H9 (cell line): ENCODE measurements at regions not wholly inside any gene's neighbourhood (a gene's known extent, or its start where the extent isn't known, plus 50 kb on each side); places are given as distances from the start of the nearest gene placed in this dataset.

Source experiments
- DNase-seq: peaks from one replicate; pipeline ENCODE4 v3.0.0-alpha.2; 2017
- H2AFZ ChIP-seq: one replicate; pipeline ENCODE4 v1.6.1; 2013; ENCODE audit warnings: mild to moderate bottlenecking, low read length, control low read depth, moderate library complexity
- H2AK5ac ChIP-seq: 2 replicates; pipeline ENCODE4 v1.6.1; 2013; ENCODE audit warnings: low read length, control low read depth, mixed read lengths; ENCODE audit not compliant: insufficient read length
- H2BK120ac ChIP-seq: one replicate; pipeline ENCODE4 v1.6.1; 2013; ENCODE audit warnings: low read depth, mild to moderate bottlenecking, low read length, control low read depth, inconsistent platforms; ENCODE audit not compliant: poor library complexity, severe bottlenecking
- H2BK12ac ChIP-seq: 2 replicates; pipeline ENCODE4 v1.6.1; 2013; ENCODE audit warnings: low read length, control low read depth, mixed read lengths, low read depth; ENCODE audit not compliant: insufficient read length
- H2BK15ac ChIP-seq: 2 replicates; pipeline ENCODE4 v1.6.1; 2013; ENCODE audit warnings: low read depth, low read length, control low read depth
- H2BK20ac ChIP-seq: one replicate; pipeline ENCODE4 v1.6.1; 2013; ENCODE audit warnings: low read depth, mild to moderate bottlenecking, low read length, control low read depth, inconsistent platforms; ENCODE audit not compliant: poor library complexity, severe bottlenecking
- H2BK5ac ChIP-seq: 2 replicates; pipeline ENCODE4 v1.6.1; 2013; ENCODE audit warnings: low read length, control low read depth, mixed read lengths; ENCODE audit not compliant: insufficient read length
- H3K14ac ChIP-seq: 2 replicates; pipeline ENCODE4 v1.6.1; 2013; ENCODE audit warnings: low read length, control low read depth; ENCODE audit not compliant: insufficient read depth
- H3K18ac ChIP-seq: 2 replicates; pipeline ENCODE4 v1.6.1; 2013; ENCODE audit warnings: low read depth, mild to moderate bottlenecking, mixed read lengths, low read length, control low read depth; ENCODE audit not compliant: insufficient read length
- H3K23ac ChIP-seq: 2 replicates; pipeline ENCODE4 v1.6.1; 2013; ENCODE audit warnings: low read length, control low read depth, mixed read lengths, low read depth; ENCODE audit not compliant: insufficient read length
- H3K23me2 ChIP-seq: 2 replicates; pipeline ENCODE4 v1.6.1; 2013; ENCODE audit warnings: low read depth, mild to moderate bottlenecking, mixed read lengths, low read length, control low read depth; ENCODE audit not compliant: insufficient read length, poor library complexity, severe bottlenecking
- H3K27ac ChIP-seq: 2 replicates; pipeline ENCODE4 v1.5.1; 2013; ENCODE audit warnings: low read length, control low read depth, mixed read lengths, low read depth; ENCODE audit not compliant: insufficient read length
- H3K27me3 ChIP-seq: 2 replicates; pipeline ENCODE4 v1.6.1; 2013; ENCODE audit warnings: low read length, control low read depth, inconsistent platforms; ENCODE audit not compliant: insufficient read depth
- H3K4ac ChIP-seq: 2 replicates; pipeline ENCODE4 v1.6.1; 2013; ENCODE audit warnings: low read depth, mild to moderate bottlenecking, control low read depth, inconsistent platforms, low read length, moderate library complexity
- H3K4me1 ChIP-seq: 2 replicates; pipeline ENCODE4 v1.6.1; 2013; ENCODE audit warnings: low read length, control low read depth, inconsistent platforms; ENCODE audit not compliant: insufficient read depth
- H3K4me2 ChIP-seq: 2 replicates; pipeline ENCODE4 v1.6.1; 2013; ENCODE audit warnings: low read length, control low read depth, mixed read lengths; ENCODE audit not compliant: insufficient read length, insufficient read depth
- H3K56ac ChIP-seq: 2 replicates; pipeline ENCODE4 v1.6.1; 2013; ENCODE audit warnings: low read depth, mild to moderate bottlenecking, mixed read lengths, low read length, control low read depth; ENCODE audit not compliant: insufficient read length
- H3K79me1 ChIP-seq: 2 replicates; pipeline ENCODE4 v1.6.1; 2013; ENCODE audit warnings: low read depth, mild to moderate bottlenecking, moderate library complexity, low read length, control low read depth, inconsistent platforms; ENCODE audit not compliant: insufficient read depth, poor library complexity, severe bottlenecking
- H3K79me2 ChIP-seq: 2 replicates; pipeline ENCODE4 v1.6.1; 2013; ENCODE audit warnings: low read length, control low read depth, inconsistent platforms; ENCODE audit not compliant: insufficient read depth
- H3K9ac ChIP-seq: 2 replicates; pipeline ENCODE4 v1.6.1; 2013; ENCODE audit warnings: low read length, control low read depth, mixed read lengths; ENCODE audit not compliant: insufficient read length; ENCODE audit errors: extremely low read depth
- H3K9me3 ChIP-seq: one replicate; pipeline ENCODE4 v1.6.1; 2013; ENCODE audit warnings: low read depth, low read length, inconsistent platforms; ENCODE audit not compliant: control insufficient read depth
- H3T11ph ChIP-seq: one replicate; pipeline ENCODE4 v1.6.1; 2013; ENCODE audit warnings: mild to moderate bottlenecking, low read length, control low read depth, inconsistent platforms
- H4K20me1 ChIP-seq: one replicate; pipeline ENCODE4 v1.6.1; 2013; ENCODE audit not compliant: control insufficient read depth, insufficient read length, insufficient read depth
- H4K5ac ChIP-seq: 2 replicates; pipeline ENCODE4 v1.6.1; 2013; ENCODE audit warnings: low read depth, mild to moderate bottlenecking, mixed read lengths, low read length, control low read depth; ENCODE audit not compliant: insufficient read length
- H4K8ac ChIP-seq: replicated peaks from 2 replicates; pipeline ENCODE4 v1.6.1; 2013; ENCODE audit warnings: low read length, control low read depth, mixed read lengths, low read depth; ENCODE audit not compliant: insufficient read length
- H4K91ac ChIP-seq: 2 replicates; pipeline ENCODE4 v1.6.1; 2013; ENCODE audit warnings: low read depth, mild to moderate bottlenecking, moderate library complexity, mixed read lengths, low read length, control low read depth; ENCODE audit not compliant: insufficient read length
- H3K27ac Mint-ChIP-seq, 3 experiments: 2 replicates in 2 of 3; 3 replicates in 1 of 3; pipeline ENCODE4 v1.8.0; 2020 to 2021; ENCODE audit warnings: mixed read lengths in 3 of 3, mild to moderate bottlenecking in 1 of 3, moderate library complexity in 1 of 3
- H3K27me3 Mint-ChIP-seq: 2 replicates; pipeline ENCODE4 v1.8.0; 2021; ENCODE audit warnings: low read depth, mild to moderate bottlenecking, moderate library complexity, mixed read lengths
- H3K36me3 Mint-ChIP-seq, 3 experiments: 2 replicates in 2 of 3; 3 replicates in 1 of 3; pipeline ENCODE4 v1.8.0; 2020 to 2021; ENCODE audit warnings: low read depth in 3 of 3, mixed read lengths in 3 of 3; ENCODE audit not compliant: insufficient read depth in 1 of 3
- H3K4me1 Mint-ChIP-seq, 2 experiments: 2 replicates each; pipeline ENCODE4 v1.8.0; 2020; ENCODE audit warnings: mixed read lengths in 2 of 2
- H3K4me3 Mint-ChIP-seq, 2 experiments: 2 replicates in 1 of 2; 3 replicates in 1 of 2; pipeline ENCODE4 v1.8.0; 2020 to 2021; ENCODE audit warnings: mild to moderate bottlenecking in 2 of 2, mixed read lengths in 2 of 2, moderate library complexity in 1 of 2
- H3K9me3 Mint-ChIP-seq, 2 experiments: 2 replicates in 1 of 2; 3 replicates in 1 of 2; pipeline ENCODE4 v1.8.0; 2020; ENCODE audit warnings: mild to moderate bottlenecking in 2 of 2, mixed read lengths in 2 of 2, moderate library complexity in 1 of 2
- WGBS: extraction: QIAGEN DNeasy Blood & Tissue Kit; methylation state at CpG from one replicate; pipeline ENCODE4 v1.1.7; 2013; ENCODE audit warnings: missing lambda C conversion rate, low lambda C conversion rate, mixed read lengths; ENCODE audit not compliant: insufficient read length; ENCODE audit errors: extremely low coverage; 5-methylcytosine and 5-hydroxymethylcytosine counted together
- TF ChIP-seq, protein P1 (sequence below): fragments of 200-600 bp; sonication (generic); conservative IDR thresholded peaks from 3 replicates; pipeline ENCODE4 v1.8.0; 2021; ENCODE audit warnings: antibody characterized with exemption, mild to moderate bottlenecking

DNA sequence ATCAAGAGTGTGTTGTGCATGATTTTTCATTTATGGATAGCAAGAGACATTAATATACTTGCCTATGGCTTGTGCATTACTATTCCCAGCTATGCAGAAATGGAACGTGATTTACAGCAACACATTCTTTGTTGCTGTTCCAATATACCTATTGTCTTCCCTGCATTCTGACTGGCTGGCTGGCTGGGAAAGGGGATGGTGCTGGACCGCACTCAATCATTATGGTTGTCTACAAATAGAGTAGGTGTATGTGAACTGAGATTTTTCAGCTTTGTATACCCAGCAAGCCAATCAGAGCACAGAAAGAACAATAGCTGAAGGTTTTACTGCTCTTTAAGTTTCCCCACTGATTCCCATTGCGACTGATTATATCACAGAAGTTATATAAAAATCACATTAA lies 167.5 kb downstream of the ATG4C start:
- no peak for DNase-seq
- Histone ChIP-seq H3K4me2 (no peak overlapping the region), H3K9me3 (no peaks in the 10 kb centered on the region), H4K8ac (no peak overlapping the region), H2BK5ac (no peak overlapping the region), H2BK12ac (no peak overlapping the region), H3K4ac (no peak overlapping the region), H3K14ac (no peak overlapping the region), H2AFZ (no peak overlapping the region), H3T11ph (no peak overlapping the region), H3K4me1 (peaks cover 2% of the 10 kb centered on the region; the same call in 1 of the 2 replicates), H3K79me2 (no peaks in the 10 kb centered on the region), H3K23me2 (no peaks in the 10 kb centered on the region), H3K79me1 (no peaks in the 10 kb centered on the region), H3K23ac (no peak overlapping the region), H4K20me1 (no peaks in the 10 kb centered on the region), H3K18ac (no peak overlapping the region), H2BK20ac (no peak overlapping the region), H2BK120ac (no peak overlapping the region), H3K56ac (no peak overlapping the region), H3K9ac (no peak overlapping the region), H2AK5ac (no peak overlapping the region), H4K5ac (no peak overlapping the region), H3K27me3 (no peaks in the 10 kb centered on the region), H2BK15ac (no peak overlapping the region), H4K91ac (no peak overlapping the region), H3K27ac (no peak overlapping the region)
- Mint-ChIP-seq H3K27ac (no peak overlapping the region), H3K4me3 (no peak overlapping the region), H3K4me1 (peaks cover 16 to 20% of the 10 kb centered on the region in 2 experiments), H3K36me3 (no peaks in the 10 kb centered on the region), H3K9me3 (no peaks in the 10 kb centered on the region), H3K27me3 (no peaks in the 10 kb centered on the region)
- no CpG with 5 or more reads among the region's 3 CpGs for WGBS
- TF ChIP-seq, protein P1, sequence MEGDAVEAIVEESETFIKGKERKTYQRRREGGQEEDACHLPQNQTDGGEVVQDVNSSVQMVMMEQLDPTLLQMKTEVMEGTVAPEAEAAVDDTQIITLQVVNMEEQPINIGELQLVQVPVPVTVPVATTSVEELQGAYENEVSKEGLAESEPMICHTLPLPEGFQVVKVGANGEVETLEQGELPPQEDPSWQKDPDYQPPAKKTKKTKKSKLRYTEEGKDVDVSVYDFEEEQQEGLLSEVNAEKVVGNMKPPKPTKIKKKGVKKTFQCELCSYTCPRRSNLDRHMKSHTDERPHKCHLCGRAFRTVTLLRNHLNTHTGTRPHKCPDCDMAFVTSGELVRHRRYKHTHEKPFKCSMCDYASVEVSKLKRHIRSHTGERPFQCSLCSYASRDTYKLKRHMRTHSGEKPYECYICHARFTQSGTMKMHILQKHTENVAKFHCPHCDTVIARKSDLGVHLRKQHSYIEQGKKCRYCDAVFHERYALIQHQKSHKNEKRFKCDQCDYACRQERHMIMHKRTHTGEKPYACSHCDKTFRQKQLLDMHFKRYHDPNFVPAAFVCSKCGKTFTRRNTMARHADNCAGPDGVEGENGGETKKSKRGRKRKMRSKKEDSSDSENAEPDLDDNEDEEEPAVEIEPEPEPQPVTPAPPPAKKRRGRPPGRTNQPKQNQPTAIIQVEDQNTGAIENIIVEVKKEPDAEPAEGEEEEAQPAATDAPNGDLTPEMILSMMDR: no peak
